VCaP (cell line): ENCODE measurements at regions not wholly inside any gene's neighbourhood (a gene's known extent, or its start where the extent isn't known, plus 50 kb on each side); places are given as distances from the start of the nearest gene placed in this dataset.

Source experiments
- H3K27ac ChIP-seq: fragments of 450-650 bp; 2 replicates; pipeline ENCODE4 v1.5.1; 2017
- TF ChIP-seq, protein P1 (sequence below): fragments of 450-650 bp; conservative IDR thresholded peaks from 2 replicates; pipeline ENCODE4 v1.5.1; 2017; ENCODE audit warnings: mild to moderate bottlenecking, moderate library complexity

DNA sequence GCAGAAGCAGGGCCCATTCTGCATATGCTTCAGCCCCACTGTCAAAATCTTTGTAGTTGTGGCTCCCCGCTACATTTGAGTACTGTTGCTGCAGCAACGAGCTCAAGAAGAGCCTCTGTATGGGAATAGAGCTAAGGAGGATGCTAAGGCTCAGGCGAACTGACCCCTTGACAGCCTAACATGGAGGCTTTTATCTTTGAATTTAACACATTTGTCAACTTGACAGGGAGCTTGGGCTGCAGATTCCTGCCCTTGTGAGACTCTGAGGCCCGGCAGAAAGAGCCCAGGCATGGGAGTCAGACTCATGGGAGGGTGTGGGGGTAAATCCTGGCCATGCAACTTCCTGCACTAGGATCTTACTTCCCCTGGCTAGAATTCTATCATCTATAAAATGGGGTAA lies 278.7 kb upstream of the CITED2 start:
- TF ChIP-seq, protein P1, sequence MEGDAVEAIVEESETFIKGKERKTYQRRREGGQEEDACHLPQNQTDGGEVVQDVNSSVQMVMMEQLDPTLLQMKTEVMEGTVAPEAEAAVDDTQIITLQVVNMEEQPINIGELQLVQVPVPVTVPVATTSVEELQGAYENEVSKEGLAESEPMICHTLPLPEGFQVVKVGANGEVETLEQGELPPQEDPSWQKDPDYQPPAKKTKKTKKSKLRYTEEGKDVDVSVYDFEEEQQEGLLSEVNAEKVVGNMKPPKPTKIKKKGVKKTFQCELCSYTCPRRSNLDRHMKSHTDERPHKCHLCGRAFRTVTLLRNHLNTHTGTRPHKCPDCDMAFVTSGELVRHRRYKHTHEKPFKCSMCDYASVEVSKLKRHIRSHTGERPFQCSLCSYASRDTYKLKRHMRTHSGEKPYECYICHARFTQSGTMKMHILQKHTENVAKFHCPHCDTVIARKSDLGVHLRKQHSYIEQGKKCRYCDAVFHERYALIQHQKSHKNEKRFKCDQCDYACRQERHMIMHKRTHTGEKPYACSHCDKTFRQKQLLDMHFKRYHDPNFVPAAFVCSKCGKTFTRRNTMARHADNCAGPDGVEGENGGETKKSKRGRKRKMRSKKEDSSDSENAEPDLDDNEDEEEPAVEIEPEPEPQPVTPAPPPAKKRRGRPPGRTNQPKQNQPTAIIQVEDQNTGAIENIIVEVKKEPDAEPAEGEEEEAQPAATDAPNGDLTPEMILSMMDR = no peak
- no peak overlapping the region for H3K27ac ChIP-seq

DNA sequence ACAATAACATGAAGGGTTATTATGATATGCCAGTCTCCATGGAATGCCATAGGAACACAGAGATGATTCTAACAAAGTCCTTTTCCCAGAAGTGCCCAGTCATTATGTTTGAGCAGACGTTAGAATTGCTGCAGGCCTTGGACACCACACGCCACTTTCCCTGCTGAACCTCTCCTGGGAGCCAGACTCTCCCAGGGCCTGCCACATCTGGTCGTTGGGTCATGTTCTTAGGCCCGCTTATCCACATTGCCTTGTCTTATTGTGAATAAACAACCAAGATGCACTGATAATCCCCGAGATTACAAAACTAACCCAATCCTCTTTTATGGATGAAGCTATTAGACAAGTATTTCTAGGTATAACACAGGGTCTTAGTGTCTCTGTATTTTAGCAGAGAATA lies 276.5 kb upstream of the CITED2 start:
- H3K27ac ChIP-seq = no peak overlapping the region
- TF ChIP-seq, protein P1 = no peak

DNA sequence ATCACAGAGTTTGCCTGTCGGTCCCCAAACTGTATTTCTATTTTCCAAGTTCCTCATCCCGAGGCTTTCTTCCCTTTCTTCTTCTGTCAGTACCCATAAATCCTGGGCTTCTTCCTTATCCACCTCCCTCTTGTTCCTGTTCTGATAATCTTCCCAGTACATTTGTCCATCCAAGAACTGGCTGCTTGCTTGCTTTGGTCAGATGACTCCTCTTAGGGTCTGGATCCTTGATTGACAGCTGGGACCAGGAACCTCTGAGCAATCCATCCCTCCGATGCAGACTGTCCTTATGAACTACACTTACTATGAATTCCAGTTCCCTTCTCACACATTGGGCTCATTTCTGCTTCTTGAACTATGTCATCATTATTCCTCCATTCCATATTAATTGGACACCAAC lies 275.3 kb upstream of the CITED2 start:
- TF ChIP-seq, protein P1 = no peak
- no peak overlapping the region for H3K27ac ChIP-seq

DNA sequence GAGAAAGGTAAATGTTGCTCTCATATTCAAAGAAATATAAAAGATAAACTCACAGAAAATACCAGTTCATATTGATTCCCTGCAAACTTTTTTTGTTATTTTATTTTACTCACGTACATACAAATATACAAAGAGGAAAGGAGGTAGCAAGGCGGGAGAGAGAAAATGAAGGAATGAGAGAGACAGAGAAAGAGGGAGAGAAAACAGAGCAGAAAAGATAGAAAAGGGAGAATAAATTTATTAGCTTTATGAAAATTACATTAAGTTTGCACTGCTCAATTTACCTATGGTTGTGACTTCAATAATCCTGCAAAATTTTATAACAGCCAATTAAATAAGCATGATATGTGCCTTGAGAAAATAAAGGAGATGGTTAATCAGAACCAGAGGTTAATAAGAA lies 274.7 kb upstream of the CITED2 start:
- TF ChIP-seq, protein P1 = no peak
- H3K27ac ChIP-seq = no peak overlapping the region

DNA sequence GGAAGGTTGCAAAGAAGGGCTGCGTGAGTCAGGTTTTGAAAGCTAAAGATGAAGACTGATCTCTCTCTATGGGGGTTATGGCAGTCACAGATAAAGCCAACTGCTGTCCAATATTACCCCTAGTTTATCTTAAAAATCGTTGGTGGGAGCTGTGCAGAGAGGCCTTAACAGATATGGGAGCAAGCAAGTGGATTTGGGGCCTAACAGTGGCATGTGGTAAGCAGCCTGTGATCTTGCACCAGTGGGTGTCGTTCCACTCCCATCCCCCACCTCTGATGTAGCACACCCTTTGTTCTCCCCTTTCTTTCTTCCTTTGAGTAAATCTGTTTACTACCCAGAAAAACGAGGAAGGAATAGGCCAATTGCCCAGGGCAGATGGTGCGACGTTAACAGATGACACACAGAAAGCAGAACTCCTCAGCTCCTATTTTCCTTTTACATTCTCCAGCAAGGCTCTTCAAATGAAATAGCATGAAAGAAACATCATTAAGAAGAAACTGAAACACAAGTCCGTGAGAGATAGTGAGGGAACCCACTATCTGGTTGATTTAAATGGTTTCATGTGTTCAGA lies 274.1 kb upstream of the CITED2 start:
- H3K27ac ChIP-seq = no peak overlapping the region
- TF ChIP-seq, protein P1 = no peak

DNA sequence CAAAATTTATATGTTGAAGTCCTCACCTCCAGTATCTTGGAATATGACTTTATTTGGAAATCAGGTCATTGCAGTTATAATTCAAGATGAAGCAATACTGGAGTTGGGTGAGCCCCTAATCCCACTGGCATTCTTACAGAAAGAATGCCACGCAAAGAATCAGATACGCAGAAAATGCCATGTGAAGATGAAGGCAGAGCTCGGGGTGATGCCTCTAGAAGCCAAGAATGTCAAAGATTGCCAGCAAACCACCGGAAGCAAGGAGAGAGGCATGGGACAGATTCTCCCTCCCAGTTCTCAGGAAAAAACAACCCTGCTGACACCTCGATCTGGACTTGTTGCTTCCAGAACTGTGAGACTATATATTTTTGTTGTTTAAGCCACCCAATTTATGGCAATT lies 273.4 kb upstream of the CITED2 start:
- no peak overlapping the region for H3K27ac ChIP-seq
- TF ChIP-seq, protein P1 = no peak

DNA sequence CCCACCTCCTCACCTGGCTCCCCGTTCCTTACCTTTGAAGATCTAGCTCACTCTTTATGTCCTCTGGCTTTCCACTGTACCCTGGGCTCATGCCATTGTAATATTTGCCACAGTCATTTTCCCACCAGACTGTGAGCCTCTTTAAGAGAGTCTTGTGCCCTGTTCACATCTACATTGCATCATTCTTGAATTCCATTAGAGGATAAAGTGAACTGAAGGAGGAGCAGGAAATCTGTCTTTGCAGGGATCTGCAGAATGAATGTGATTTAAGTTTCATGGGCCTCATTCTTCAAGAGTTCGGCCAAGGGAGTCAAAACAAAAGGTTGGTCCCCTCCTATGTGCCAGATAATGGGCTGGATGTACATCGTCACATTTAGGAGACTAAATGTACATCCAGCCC lies 272.6 kb upstream of the CITED2 start:
- H3K27ac ChIP-seq = no peak overlapping the region
- TF ChIP-seq, protein P1 = no peak
